ENCODE measurements at regions not wholly inside any gene's neighbourhood (a gene's known extent, or its start where the extent isn't known, plus 50 kb on each side); places are given as distances from the start of the nearest gene placed in this dataset.

DNA sequence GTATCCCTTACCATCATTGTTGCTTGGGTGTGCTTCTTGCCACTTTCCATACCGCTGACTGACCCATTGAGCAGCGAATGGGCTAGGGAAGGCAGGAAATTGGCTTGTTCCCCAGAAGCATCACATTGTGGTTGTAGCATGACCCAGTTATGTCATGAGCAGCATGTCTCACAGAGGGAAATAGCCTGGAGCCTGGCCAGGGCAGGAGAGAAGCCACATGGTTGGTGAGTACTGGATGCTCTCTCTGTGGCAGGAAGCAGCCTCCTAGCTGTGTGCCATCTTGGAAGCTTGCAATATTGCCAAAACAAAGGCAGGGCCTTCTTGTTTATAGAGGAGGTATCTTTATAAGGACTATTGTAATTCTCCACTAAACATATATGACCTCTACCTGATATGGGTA is 482.6 kb downstream of the PIK3C3 start:
- Histone ChIP-seq H3K9me3 (ENCODE audit: insufficient read depth, low read depth, low read length) (no peaks in the 10 kb centered on the region), H3K36me3 (ENCODE audit: insufficient read depth, low read length) (no peaks in the 10 kb centered on the region), H3K9ac (ENCODE audit: low read depth, low read length) (no peak overlapping the region), H3K4me3 (ENCODE audit: low read length) (no peak overlapping the region), H3K4me1 (ENCODE audit: insufficient read depth, low read length) (no peaks in the 10 kb centered on the region), H3K27me3 (ENCODE audit: insufficient read depth, low read length) (no peaks in the 10 kb centered on the region), H3K27ac (ENCODE audit: low read depth, low read length) (no peak overlapping the region)
- 96% methylated on average over 2 of the region's 2 CpGs for WGBS

- Histone ChIP-seq H3K4me3 (ENCODE audit: low read length) (no peak overlapping the region), H3K27ac (ENCODE audit: low read depth, low read length) (no peak overlapping the region)
- 93% methylated on average over 3 of the region's 3 CpGs for WGBS
Observed at GRCh38 chr18:42442656-42443055, 487.6 kb downstream of the PIK3C3 start.

DNA sequence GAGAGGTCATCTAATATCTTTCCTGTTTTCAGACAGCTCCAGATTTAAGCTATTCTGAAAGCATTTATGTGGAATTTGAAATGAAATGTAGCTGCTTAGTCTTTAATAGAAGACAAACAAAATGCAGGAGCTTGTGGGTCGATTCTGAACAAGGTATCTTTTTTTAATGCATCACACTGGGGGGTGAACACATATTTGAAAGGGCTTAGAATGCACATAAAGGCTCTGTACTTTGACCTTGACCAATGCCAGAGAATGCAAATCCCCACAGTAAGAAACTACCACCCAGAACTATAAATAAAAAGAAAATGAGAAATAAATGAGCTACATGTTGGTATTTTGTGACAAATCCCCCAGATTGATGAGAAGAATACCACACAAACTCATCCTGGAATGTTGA is 489.3 kb downstream of the PIK3C3 start:
- H3K4me3 ChIP-seq (ENCODE audit: low read length), result no peak overlapping the region
- no peaks in the 10 kb centered on the region for H3K27me3 ChIP-seq (ENCODE audit: insufficient read depth, low read length)
- H3K9me3 ChIP-seq (ENCODE audit: insufficient read depth, low read depth, low read length), result peaks cover 33% of the 10 kb centered on the region
- 76% methylated on average over 1 of the region's 1 CpG for WGBS
- no peak overlapping the region for H3K27ac ChIP-seq (ENCODE audit: low read depth, low read length)
- H3K9ac ChIP-seq (ENCODE audit: low read depth, low read length), result no peak overlapping the region
- H3K4me1 ChIP-seq (ENCODE audit: insufficient read depth, low read length), result no peaks in the 10 kb centered on the region; the same call in 1 of the 2 replicates
- no peaks in the 10 kb centered on the region for H3K36me3 ChIP-seq (ENCODE audit: insufficient read depth, low read length)

More at GRCh38 chr18:42442656-42443055, 487.6 kb downstream of the PIK3C3 start:
- Histone ChIP-seq H3K4me1 (ENCODE audit: insufficient read depth, low read length) (no peaks in the 10 kb centered on the region; the same call in 1 of the 2 replicates), H3K36me3 (ENCODE audit: insufficient read depth, low read length) (no peaks in the 10 kb centered on the region), H3K27me3 (ENCODE audit: insufficient read depth, low read length) (no peaks in the 10 kb centered on the region), H3K9me3 (ENCODE audit: insufficient read depth, low read depth, low read length) (peaks cover 17% of the 10 kb centered on the region), H3K9ac (ENCODE audit: low read depth, low read length) (no peak overlapping the region)

GRCh38 chr18:42445359-42445758 is 490.3 kb downstream of the PIK3C3 start:
- Histone ChIP-seq H3K4me1 (ENCODE audit: insufficient read depth, low read length) (no peaks in the 10 kb centered on the region; the same call in 1 of the 2 replicates), H3K27ac (ENCODE audit: low read depth, low read length) (no peak overlapping the region), H3K9me3 (ENCODE audit: insufficient read depth, low read depth, low read length) (peaks cover 33% of the 10 kb centered on the region), H3K4me3 (ENCODE audit: low read length) (no peak overlapping the region), H3K27me3 (ENCODE audit: insufficient read depth, low read length) (no peaks in the 10 kb centered on the region), H3K9ac (ENCODE audit: low read depth, low read length) (no peak overlapping the region), H3K36me3 (ENCODE audit: insufficient read depth, low read length) (no peaks in the 10 kb centered on the region)
- 96% methylated on average over 2 of the region's 2 CpGs for WGBS

- Histone ChIP-seq H3K36me3 (ENCODE audit: insufficient read depth, low read length) (no peaks in the 10 kb centered on the region), H3K9me3 (ENCODE audit: insufficient read depth, low read depth, low read length) (peaks cover 33% of the 10 kb centered on the region), H3K9ac (ENCODE audit: low read depth, low read length) (no peak overlapping the region), H3K27ac (ENCODE audit: low read depth, low read length) (no peak overlapping the region), H3K27me3 (ENCODE audit: insufficient read depth, low read length) (no peaks in the 10 kb centered on the region), H3K4me3 (ENCODE audit: low read length) (no peak overlapping the region), H3K4me1 (ENCODE audit: insufficient read depth, low read length) (no peaks in the 10 kb centered on the region; the same call in 1 of the 2 replicates)
Observed at GRCh38 chr18:42446195-42446594, 491.2 kb downstream of the PIK3C3 start.

GRCh38 chr18:42447688-42448087 is 492.7 kb downstream of the PIK3C3 start:
- Histone ChIP-seq H3K4me3 (ENCODE audit: low read length) (no peak overlapping the region), H3K27me3 (ENCODE audit: insufficient read depth, low read length) (no peaks in the 10 kb centered on the region), H3K27ac (ENCODE audit: low read depth, low read length) (no peak overlapping the region), H3K4me1 (ENCODE audit: insufficient read depth, low read length) (no peaks in the 10 kb centered on the region; the same call in 1 of the 2 replicates), H3K36me3 (ENCODE audit: insufficient read depth, low read length) (no peaks in the 10 kb centered on the region), H3K9me3 (ENCODE audit: insufficient read depth, low read depth, low read length) (peaks cover 33% of the 10 kb centered on the region), H3K9ac (ENCODE audit: low read depth, low read length) (no peak overlapping the region)
- 98% methylated on average over 1 of the region's 1 CpG for WGBS

- no peak overlapping the region for H3K9ac ChIP-seq (ENCODE audit: low read depth, low read length)
- WGBS, result 55% methylated on average over 1 of the region's 2 CpGs
- 0 out of 2 replicates have a peak, but pooled peaks cover 3% of the 10 kb centered on the region for H3K4me1 ChIP-seq (ENCODE audit: insufficient read depth, low read length)
- no peaks in the 10 kb centered on the region for H3K9me3 ChIP-seq (ENCODE audit: insufficient read depth, low read depth, low read length)
- H3K36me3 ChIP-seq (ENCODE audit: insufficient read depth, low read length), result no peaks in the 10 kb centered on the region
- no peak overlapping the region for H3K27ac ChIP-seq (ENCODE audit: low read depth, low read length)
- H3K4me3 ChIP-seq (ENCODE audit: low read length), result no peak overlapping the region
- no peaks in the 10 kb centered on the region for H3K27me3 ChIP-seq (ENCODE audit: insufficient read depth, low read length)
Observed at GRCh38 chr18:42458226-42458625, 503.2 kb downstream of the PIK3C3 start.

DNA sequence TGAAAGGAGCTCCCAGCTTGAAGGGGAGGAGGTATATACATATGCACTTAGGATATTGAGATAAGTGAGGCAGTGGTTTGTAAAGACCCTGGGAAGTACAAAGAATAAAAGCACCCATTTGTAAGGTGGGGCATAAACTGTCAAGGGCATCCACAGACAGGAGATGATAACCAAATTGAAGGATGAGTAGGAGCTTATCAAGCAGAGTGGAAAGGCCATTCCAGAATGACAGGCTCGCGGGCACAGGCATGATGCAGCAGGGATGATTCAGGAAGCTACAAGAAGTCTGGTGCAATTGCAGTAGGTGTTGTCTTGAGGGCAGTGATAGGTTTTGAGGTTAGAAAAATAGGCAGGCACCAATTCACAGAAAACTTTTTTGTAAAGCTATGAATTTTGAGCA is 504.8 kb downstream of the PIK3C3 start:
- WGBS, result 86% methylated on average over 2 of the region's 2 CpGs
- no peaks in the 10 kb centered on the region for H3K27me3 ChIP-seq (ENCODE audit: insufficient read depth, low read length)
- H3K4me3 ChIP-seq (ENCODE audit: low read length), result no peak overlapping the region
- no peaks in the 10 kb centered on the region for H3K36me3 ChIP-seq (ENCODE audit: insufficient read depth, low read length)
- H3K9ac ChIP-seq (ENCODE audit: low read depth, low read length), result no peak overlapping the region
- H3K27ac ChIP-seq (ENCODE audit: low read depth, low read length), result no peak overlapping the region
- H3K9me3 ChIP-seq (ENCODE audit: insufficient read depth, low read depth, low read length), result no peaks in the 10 kb centered on the region
- H3K4me1 ChIP-seq (ENCODE audit: insufficient read depth, low read length), result 0 out of 2 replicates have a peak, but pooled peaks cover 3% of the 10 kb centered on the region

DNA sequence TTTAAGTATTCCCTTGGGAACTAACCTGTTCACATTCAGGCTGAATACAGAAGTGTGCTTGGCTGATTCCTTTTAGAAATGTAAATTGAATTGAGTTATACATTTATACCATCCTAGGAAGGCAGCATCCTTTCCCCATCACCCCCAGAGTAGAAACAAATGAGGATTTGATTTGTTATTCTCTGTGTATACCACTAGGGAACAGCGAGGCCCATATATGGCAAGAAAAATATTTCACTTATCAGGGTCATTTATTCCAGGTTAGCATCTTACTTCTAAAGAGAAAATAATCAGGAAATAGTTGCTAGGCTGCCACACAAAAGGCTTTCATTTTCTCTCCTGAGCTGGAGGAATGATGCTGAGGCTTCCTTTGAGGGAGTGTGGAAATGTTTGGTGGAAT is 516.9 kb downstream of the PIK3C3 start:
- Histone ChIP-seq H3K4me1 (ENCODE audit: insufficient read depth, low read length) (no peaks in the 10 kb centered on the region), H3K27me3 (ENCODE audit: insufficient read depth, low read length) (no peaks in the 10 kb centered on the region), H3K4me3 (ENCODE audit: low read length) (no peak overlapping the region), H3K9ac (ENCODE audit: low read depth, low read length) (no peak overlapping the region), H3K27ac (ENCODE audit: low read depth, low read length) (no peak overlapping the region), H3K9me3 (ENCODE audit: insufficient read depth, low read depth, low read length) (no peaks in the 10 kb centered on the region), H3K36me3 (ENCODE audit: insufficient read depth, low read length) (no peaks in the 10 kb centered on the region)
- no CpG with 5 or more reads among the region's 1 CpG for WGBS

GRCh38 chr18:42473611-42474010 is 518.6 kb downstream of the PIK3C3 start:
- H3K9me3 ChIP-seq (ENCODE audit: insufficient read depth, low read depth, low read length), result no peaks in the 10 kb centered on the region
- 97% methylated on average over 6 of the region's 6 CpGs for WGBS
- no peaks in the 10 kb centered on the region for H3K36me3 ChIP-seq (ENCODE audit: insufficient read depth, low read length)
- H3K27me3 ChIP-seq (ENCODE audit: insufficient read depth, low read length), result no peaks in the 10 kb centered on the region
- no peaks in the 10 kb centered on the region for H3K4me1 ChIP-seq (ENCODE audit: insufficient read depth, low read length)
- no peak overlapping the region for H3K4me3 ChIP-seq (ENCODE audit: low read length)
- no peak overlapping the region for H3K9ac ChIP-seq (ENCODE audit: low read depth, low read length)
- no peak overlapping the region for H3K27ac ChIP-seq (ENCODE audit: low read depth, low read length)

DNA sequence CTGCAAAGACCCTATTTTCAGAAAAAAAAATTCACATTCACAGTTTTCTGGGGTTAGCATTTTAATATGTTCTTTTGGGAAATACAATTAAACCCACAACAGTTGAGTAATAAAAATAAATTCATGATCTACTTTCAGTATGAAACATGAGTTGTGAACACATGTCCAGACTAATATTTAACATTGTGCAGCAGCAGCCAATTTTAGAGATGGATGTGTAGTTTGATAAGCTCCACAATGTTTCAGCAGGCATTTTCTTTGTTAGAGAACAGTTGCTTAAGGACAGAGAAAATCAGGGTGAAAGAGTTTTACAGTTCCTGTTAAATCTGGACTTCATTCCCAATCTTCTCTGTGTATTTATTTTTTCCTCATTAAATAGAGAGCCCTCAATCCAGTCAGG is 519.5 kb downstream of the PIK3C3 start:
- Histone ChIP-seq H3K36me3 (ENCODE audit: insufficient read depth, low read length) (no peaks in the 10 kb centered on the region), H3K4me1 (ENCODE audit: insufficient read depth, low read length) (no peaks in the 10 kb centered on the region), H3K27me3 (ENCODE audit: insufficient read depth, low read length) (no peaks in the 10 kb centered on the region), H3K4me3 (ENCODE audit: low read length) (no peak overlapping the region), H3K9ac (ENCODE audit: low read depth, low read length) (no peak overlapping the region), H3K27ac (ENCODE audit: low read depth, low read length) (no peak overlapping the region), H3K9me3 (ENCODE audit: insufficient read depth, low read depth, low read length) (no peaks in the 10 kb centered on the region)

- Histone ChIP-seq H3K9me3 (ENCODE audit: insufficient read depth, low read depth, low read length) (no peaks in the 10 kb centered on the region), H3K4me3 (ENCODE audit: low read length) (no peak overlapping the region)
- no CpG with 5 or more reads among the region's 1 CpG for WGBS
Observed at GRCh38 chr18:42475157-42475556, 520.1 kb downstream of the PIK3C3 start.

More at GRCh38 chr18:42475157-42475556, 520.1 kb downstream of the PIK3C3 start:
- Histone ChIP-seq H3K27me3 (ENCODE audit: insufficient read depth, low read length) (no peaks in the 10 kb centered on the region), H3K36me3 (ENCODE audit: insufficient read depth, low read length) (no peaks in the 10 kb centered on the region), H3K4me1 (ENCODE audit: insufficient read depth, low read length) (no peaks in the 10 kb centered on the region), H3K27ac (ENCODE audit: low read depth, low read length) (no peak overlapping the region), H3K9ac (ENCODE audit: low read depth, low read length) (no peak overlapping the region)

Data from HUES64 (cell line).